Sigmoid colon (tissue), 6 donors: ENCODE measurements at regions not wholly inside any gene's neighbourhood (a gene's known extent, or its start where the extent isn't known, plus 50 kb on each side); places are given as distances from the start of the nearest gene placed in this dataset.

ENCODE experiments used
- DNase-seq: peaks from one replicate; pipeline ENCODE4 v3.0.0-alpha.2; 2019
- H3K27ac ChIP-seq, 4 donors: fragments of 200-600 bp; sonication (generic); one replicate each; pipeline ENCODE4 v1.5.1; 2016 to 2019; ENCODE audit warnings: mild to moderate bottlenecking in 1 of 4
- H3K27me3 ChIP-seq, 3 donors: fragments of 200-600 bp; sonication (generic); one replicate each; pipeline ENCODE4 v1.5.1; 2019; ENCODE audit warnings: mild to moderate bottlenecking in 1 of 3
- H3K36me3 ChIP-seq, 4 donors: fragments of 200-600 bp; sonication (generic); one replicate each; pipeline ENCODE4 v1.5.1; 2016 to 2019
- H3K4me1 ChIP-seq, 4 donors: fragments of 200-600 bp; sonication (generic); one replicate each; pipeline ENCODE4 v1.5.1; 2017 to 2019
- H3K4me3 ChIP-seq, 4 donors: fragments of 200-600 bp; sonication (generic); one replicate each; pipeline ENCODE4 v1.5.1; 2017 to 2019; ENCODE audit warnings: mild to moderate bottlenecking in 2 of 4, moderate library complexity in 1 of 4
- H3K9me3 ChIP-seq, 4 donors: fragments of 200-600 bp in 3 of 4; sonication (generic) in 3 of 4; one replicate each; pipeline versions ENCODE4 v1.5.1 to v1.6.1; 2013 to 2019
- CTCF ChIP-seq, 4 experiments: fragments of 450-650 bp in 3 of 4; fragments of 200-600 bp in 1 of 4; IDR thresholded peaks; one replicate each; pipeline ENCODE4 v1.5.1; 2016 to 2019; ENCODE audit warnings: antibody characterized with exemption in 4 of 4, mild to moderate bottlenecking in 3 of 4, moderate library complexity in 2 of 4
- EP300 ChIP-seq, 4 donors: sonication (generic); formaldehyde crosslinking; IDR thresholded peaks; one replicate each; pipeline ENCODE4 v1.6.1; 2017; ENCODE audit warnings: antibody characterized with exemption in 4 of 4
- POLR2A ChIP-seq, 2 donors: fragments of 450-650 bp; IDR thresholded peaks; one replicate each; pipeline ENCODE4 v1.6.1; 2016; ENCODE audit warnings: antibody characterized with exemption in 2 of 2, mild to moderate bottlenecking in 2 of 2, moderate library complexity in 2 of 2
- POLR2AphosphoS5 ChIP-seq, 4 donors: sonication (generic); formaldehyde crosslinking; IDR thresholded peaks; one replicate each; pipeline ENCODE4 v1.6.1; 2017; ENCODE audit warnings: antibody characterized with exemption in 4 of 4
- WGBS, 2 donors: extraction: QIAGEN DNeasy Blood & Tissue Kit; methylation state at CpG; one replicate each; pipeline ENCODE4 v1.1.7; 2013; 5-methylcytosine and 5-hydroxymethylcytosine counted together
- intact Hi-C: fragments of 100-400 bp; cut with DNase I; formaldehyde crosslinking; loops from one replicate; pipeline ENCODE4 v1.15.1; 2023
- donor health status: healthy with polysubstance abuse.
- donor health status: healthy.

GRCh38 chr11:112563808-112564207, 303.1 kb upstream of the PLET1 start:
- H3K27ac ChIP-seq: peak overlapping the region; percentile 57 to 76 (median 72)
- 80 to 83% methylated on average over 5 of the region's 5 CpGs for WGBS, 2 donors

GRCh38 chr11:112564228-112564955, 303.7 kb upstream of the PLET1 start:
- Histone ChIP-seq H3K4me1 (peaks cover 0 to 37% (median 32%) of the 10 kb centered on the region in 4 donors), H3K27ac (peak overlapping the region; percentile 57 to 76 (median 72))

More at GRCh38 chr11:112563808-112564207, 303.1 kb upstream of the PLET1 start:
- Histone ChIP-seq H3K27me3 (no peaks in the 10 kb centered on the region), H3K4me1 (peaks cover 0 to 37% (median 32%) of the 10 kb centered on the region in 4 donors), H3K9me3 (no peaks in the 10 kb centered on the region), H3K4me3 (no peak overlapping the region), H3K36me3 (no peaks in the 10 kb centered on the region)
- intact Hi-C loops: loop anchor here (10.0 kb wide), 1 partner anchor 199 kb away; no protein-coding TSS in a partner anchor
- DNase-seq: no peak
- TF ChIP-seq POLR2AphosphoS5 (IDR thresholded peaks at IDR 0.05): no peak
- no peak for TF ChIP-seq EP300 (IDR thresholded peaks at IDR 0.05)
- TF ChIP-seq CTCF (IDR thresholded peaks at IDR 0.05): no peak

GRCh38 chr11:112565551-112565950, 304.9 kb upstream of the PLET1 start:
- intact Hi-C loops: loop anchor here (10.0 kb wide), 1 partner anchor 201 kb away; no protein-coding TSS in a partner anchor

More at GRCh38 chr11:112564228-112564955, 303.7 kb upstream of the PLET1 start:
- no peak for TF ChIP-seq POLR2A (IDR thresholded peaks at IDR 0.05)
- no peak for TF ChIP-seq EP300 (IDR thresholded peaks at IDR 0.05)
- TF ChIP-seq POLR2AphosphoS5 (IDR thresholded peaks at IDR 0.05): peak in 3 of 4 donors; percentile 41 to 57 (median 52)
- Histone ChIP-seq H3K9me3 (no peaks in the 10 kb centered on the region), H3K4me3 (no peak overlapping the region), H3K36me3 (no peaks in the 10 kb centered on the region), H3K27me3 (no peaks in the 10 kb centered on the region)
- no peak for DNase-seq
- 45 to 48% methylated on average over 3 of the region's 3 CpGs for WGBS, 2 donors
- intact Hi-C loops: loop anchor here (10.0 kb wide), 1 partner anchor 200 kb away; no protein-coding TSS in a partner anchor

GRCh38 chr11:112566124-112566523, 305.5 kb upstream of the PLET1 start:
- DNase-seq: no peak
- H3K36me3 ChIP-seq: no peaks in the 10 kb centered on the region
- H3K27ac ChIP-seq: peak overlapping the region in 3 of 4 donors; percentile 71 to 76 (median 72)
- H3K9me3 ChIP-seq: no peaks in the 10 kb centered on the region
- H3K4me1 ChIP-seq: peaks cover 0 to 37% (median 32%) of the 10 kb centered on the region in 4 donors
- WGBS, 2 donors: 37 to 76% methylated on average over 2 of the region's 2 CpGs
- intact Hi-C loops: loop anchor here (10.0 kb wide), 1 partner anchor 201 kb away; no protein-coding TSS in a partner anchor
- TF ChIP-seq POLR2A (IDR thresholded peaks at IDR 0.05) (no peak), POLR2AphosphoS5 (IDR thresholded peaks at IDR 0.05) (no peak), CTCF (IDR thresholded peaks at IDR 0.05) (no peak), EP300 (IDR thresholded peaks at IDR 0.05) (no peak)
- H3K4me3 ChIP-seq: no peak overlapping the region
- no peaks in the 10 kb centered on the region for H3K27me3 ChIP-seq

More at GRCh38 chr11:112565551-112565950, 304.9 kb upstream of the PLET1 start:
- H3K4me1 ChIP-seq: peaks cover 0 to 37% (median 32%) of the 10 kb centered on the region in 4 donors
- no peaks in the 10 kb centered on the region for H3K9me3 ChIP-seq
- H3K4me3 ChIP-seq: no peak overlapping the region
- 74 to 75% methylated on average over 5 of the region's 5 CpGs for WGBS, 2 donors
- H3K27ac ChIP-seq: peak overlapping the region in 3 of 4 donors; percentile 71 to 76 (median 72)
- H3K36me3 ChIP-seq: no peaks in the 10 kb centered on the region
- no peaks in the 10 kb centered on the region for H3K27me3 ChIP-seq
- no peak for TF ChIP-seq EP300 (IDR thresholded peaks at IDR 0.05)
- TF ChIP-seq POLR2A (IDR thresholded peaks at IDR 0.05): no peak
- TF ChIP-seq POLR2AphosphoS5 (IDR thresholded peaks at IDR 0.05): no peak
- no peak for TF ChIP-seq CTCF (IDR thresholded peaks at IDR 0.05)
- DNase-seq: no peak

GRCh38 chr11:112570333-112570732, 309.7 kb upstream of the PLET1 start:
- intact Hi-C loops: no loop called here
- Histone ChIP-seq H3K27me3 (no peaks in the 10 kb centered on the region), H3K36me3 (no peaks in the 10 kb centered on the region), H3K27ac (no peak overlapping the region), H3K4me1 (peaks cover 0 to 16% (median 11%) of the 10 kb centered on the region in 4 donors), H3K9me3 (no peaks in the 10 kb centered on the region), H3K4me3 (no peak overlapping the region)
- DNase-seq: no peak
- TF ChIP-seq POLR2A (IDR thresholded peaks at IDR 0.05) (no peak), EP300 (IDR thresholded peaks at IDR 0.05) (no peak), POLR2AphosphoS5 (IDR thresholded peaks at IDR 0.05) (no peak), CTCF (IDR thresholded peaks at IDR 0.05) (no peak)
- WGBS, 2 donors: 42 to 60% methylated on average over 6 of the region's 6 CpGs
